T-helper 9 cell (primary cell): ENCODE measurements at regions not wholly inside any gene's neighbourhood (a gene's known extent, or its start where the extent isn't known, plus 50 kb on each side); places are given as distances from the start of the nearest gene placed in this dataset.
"Not testable (repeated sequence)": the region's sequence is repeated elsewhere in the genome, so short reads cannot be mapped to it uniquely, and the experiment has no call there.

Experiments used
- DNase-seq: peaks from one replicate; pipeline ENCODE4 v3.0.0-alpha.2; 2020

DNA sequence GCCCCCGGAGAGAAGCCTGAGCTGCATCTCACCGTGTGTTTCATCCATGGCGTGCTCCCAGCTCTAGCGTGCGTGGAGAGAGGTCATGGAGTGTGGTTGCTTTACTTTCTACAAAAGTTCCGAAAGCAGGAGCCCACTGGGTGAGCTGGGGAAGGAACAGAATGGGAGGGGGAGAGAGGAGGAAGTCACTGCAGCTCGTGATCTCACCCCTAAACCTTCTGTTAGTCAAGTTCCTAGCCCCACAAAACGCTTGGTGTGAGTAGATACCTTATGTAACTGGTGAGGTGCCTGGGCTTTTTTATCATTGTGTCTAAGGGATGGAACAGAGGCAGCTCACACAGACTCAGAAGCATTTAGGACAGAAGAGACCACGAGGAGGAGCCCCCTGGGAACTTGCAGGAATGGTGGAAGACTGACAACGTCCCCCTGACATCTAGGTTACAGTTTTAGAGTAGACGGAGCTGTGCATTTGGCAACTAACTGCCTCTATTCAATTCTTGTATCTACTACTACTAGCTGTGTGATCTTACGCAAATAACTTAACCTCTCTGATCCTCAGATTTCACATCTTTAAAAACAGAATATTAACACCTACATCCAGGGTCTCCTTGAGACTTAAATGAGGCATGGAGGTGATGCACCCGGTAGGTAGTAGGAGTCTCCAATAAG, 123.3 kb downstream of the ARL4C start:
- no peak for DNase-seq

DNA sequence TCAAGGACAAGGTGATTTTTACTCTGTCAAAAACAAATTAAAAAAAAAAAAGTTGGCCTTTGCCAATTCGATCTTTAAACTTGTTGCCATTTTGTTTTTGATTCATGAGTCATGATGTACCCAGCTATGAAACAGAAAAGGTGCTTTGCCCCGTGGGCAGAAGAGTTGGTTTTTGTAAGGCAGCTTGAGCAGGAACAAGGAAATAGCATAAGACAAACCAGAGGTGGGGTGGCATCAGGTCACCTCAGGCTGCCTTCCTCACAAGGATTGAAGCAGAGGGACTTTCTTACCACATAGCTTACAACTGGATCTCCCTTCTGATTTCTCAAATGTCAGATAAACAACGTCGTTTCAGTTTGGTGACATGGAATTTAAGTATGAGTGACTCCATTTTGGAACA, 123.8 kb downstream of the ARL4C start:
- no peak for DNase-seq

DNA sequence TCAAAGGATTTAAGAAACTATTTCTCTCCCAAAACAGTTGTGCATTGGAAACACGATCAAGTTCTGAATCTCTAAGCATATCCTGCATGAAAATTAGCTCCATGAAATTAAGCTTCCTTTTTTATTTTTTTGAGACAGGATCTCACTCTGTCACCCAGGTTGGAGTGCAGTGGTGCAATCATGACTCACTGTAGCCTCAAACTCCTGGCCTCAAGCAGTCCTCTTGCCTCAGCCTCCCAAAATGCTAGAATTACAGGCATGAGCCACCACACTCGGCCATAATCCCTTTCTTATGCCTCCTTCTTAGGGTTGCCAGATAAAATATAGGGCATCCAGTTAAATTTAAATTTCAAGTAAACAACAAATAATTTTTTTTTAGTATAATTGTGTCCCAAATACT, 124.4 kb downstream of the ARL4C start:
- DNase-seq: no peak

DNA sequence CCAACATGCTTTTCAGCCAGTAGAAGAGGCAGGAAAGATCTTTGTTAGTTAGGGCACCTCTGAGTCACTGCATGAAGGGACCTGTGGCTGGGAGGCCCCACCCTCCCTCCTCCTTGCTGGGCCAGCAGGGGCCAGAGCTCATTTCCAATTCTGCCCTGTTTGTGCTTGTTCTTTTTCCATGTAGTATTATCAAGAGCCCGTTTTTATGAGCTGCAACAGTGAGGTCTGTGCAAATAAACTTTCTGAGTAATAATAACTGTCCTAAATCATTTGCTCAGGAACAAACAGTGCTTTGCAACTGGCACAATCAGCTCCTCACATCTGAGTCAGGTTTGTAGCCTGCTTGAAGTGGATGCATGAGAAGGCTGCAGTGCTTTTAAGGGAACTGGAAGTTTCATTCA, 128.0 kb downstream of the ARL4C start:
- DNase-seq: peak; percentile 22

DNA sequence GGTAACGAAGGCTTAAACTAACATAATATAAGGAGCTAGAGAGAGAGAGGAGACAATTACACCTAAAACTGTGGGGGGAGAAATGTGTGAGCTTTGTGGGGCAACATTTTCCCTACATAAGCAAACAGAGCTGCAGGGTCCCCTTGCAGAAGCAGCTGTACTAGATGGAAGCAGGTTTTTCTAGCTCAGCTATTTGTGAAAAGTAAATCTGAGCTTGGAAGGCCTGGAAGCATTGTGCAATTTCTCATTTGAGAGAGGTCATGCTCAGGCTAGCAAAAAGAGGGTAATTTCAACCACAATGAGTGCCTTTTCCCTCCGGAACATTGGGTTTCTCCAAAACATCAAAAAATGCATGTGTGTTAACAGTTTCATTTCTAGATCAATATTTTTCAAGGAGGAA, 130.0 kb downstream of the ARL4C start:
- no peak for DNase-seq

DNA sequence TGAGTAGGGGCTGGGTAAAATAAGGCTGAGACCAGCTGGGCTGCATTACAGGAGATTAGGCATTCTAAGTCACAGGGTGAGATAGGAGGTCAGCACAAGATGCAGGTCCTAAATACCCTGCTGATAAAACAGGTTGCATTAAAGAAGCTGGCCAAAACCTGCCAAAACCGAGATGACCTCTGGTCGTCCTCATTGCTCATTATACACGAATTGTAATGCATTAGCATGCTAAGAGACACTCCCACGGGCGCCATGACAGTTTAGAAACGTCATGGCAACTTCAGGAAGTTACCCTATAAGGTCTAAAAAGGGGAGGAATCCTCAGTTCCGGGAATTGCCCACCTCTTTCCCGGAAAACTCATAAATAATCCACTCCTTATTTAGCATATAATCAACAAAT, 132.2 kb downstream of the ARL4C start:
- DNase-seq: no peak

DNA sequence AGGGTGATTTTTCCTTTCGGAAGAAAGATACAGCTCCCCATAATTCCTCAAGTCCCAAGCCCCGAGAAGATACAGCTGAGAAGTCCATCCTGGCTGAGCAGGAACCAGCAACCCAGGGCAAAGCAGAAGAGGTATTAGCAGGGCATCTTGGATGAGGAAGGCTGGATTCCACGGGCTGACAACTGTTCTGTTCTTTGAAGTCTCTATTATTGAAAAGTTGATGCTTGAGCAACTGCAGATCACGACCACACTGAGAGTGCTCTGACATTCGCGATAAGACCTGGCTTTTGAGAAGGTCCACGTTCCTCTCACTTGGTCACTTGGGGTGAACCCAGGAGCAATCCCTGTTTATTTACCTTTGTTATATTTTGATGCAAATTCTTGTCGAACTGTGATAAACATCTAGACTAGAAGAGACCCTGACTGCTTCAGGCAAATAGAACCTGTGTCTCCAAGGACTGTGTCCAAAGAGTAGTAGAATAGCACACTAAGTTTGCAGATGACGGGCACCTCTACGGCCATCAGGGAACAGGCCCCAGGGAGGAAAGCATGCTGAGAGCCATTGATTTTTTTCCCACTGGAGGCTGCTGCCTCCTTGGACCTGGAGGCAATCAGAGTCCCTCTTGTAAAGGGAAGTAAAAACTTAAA, 133.1 kb downstream of the ARL4C start:
- DNase-seq: no peak

DNA sequence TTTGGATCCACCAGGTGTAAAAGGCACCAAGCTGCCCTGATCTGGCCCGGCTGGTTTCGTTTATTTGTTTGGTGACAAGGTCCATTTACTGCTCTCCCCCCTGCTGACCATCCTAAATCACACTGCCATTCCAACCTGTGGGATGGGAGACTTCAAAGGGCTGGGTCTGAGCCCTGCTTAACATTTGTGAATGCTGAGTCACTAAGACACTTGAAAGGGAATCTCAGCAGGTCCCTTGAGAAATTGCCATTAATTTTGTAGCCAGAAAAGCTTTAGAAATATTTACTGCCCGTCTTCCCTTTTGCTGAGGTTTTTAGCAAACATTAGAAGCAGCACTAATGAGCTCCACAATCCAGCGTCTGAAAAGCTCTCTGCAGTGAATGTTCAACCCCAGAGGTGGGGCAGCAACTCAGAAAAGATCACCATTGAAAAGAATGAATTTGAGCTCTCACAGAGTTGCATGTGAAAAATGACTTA, 133.8 kb downstream of the ARL4C start:
- DNase-seq: no peak

DNA sequence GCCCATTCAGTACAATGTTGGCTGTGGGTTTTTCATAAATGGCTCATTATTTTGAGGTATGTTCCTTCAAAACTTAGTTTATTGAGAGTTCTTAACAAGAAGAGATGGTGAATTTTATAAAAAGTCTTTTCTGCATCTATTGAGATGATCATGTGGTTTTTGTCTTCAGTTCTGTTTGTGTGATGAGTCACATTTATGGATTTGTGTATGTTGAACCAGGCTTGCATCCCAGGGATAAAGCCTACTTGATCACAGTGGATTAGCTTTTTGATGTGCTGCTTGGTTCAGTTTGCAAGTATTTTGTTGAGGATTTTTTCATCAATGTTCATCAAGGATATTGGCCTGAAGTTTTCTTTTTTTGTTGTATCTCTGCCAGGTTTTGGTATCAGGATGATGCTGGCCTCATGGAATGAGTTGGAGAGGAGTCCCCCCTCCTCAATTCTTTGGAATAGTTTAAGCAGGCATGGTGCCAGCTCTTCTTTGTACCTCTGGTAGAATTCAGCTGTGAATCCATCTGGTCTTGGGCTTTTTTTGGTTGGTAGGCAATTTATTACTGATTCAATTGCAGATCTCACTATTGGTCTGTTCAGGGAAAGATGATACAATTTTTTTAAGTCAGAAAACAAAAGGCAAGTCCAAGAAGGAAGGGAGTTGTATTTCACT, 136.4 kb downstream of the ARL4C start:
- DNase-seq: not testable (repeated sequence)

DNA sequence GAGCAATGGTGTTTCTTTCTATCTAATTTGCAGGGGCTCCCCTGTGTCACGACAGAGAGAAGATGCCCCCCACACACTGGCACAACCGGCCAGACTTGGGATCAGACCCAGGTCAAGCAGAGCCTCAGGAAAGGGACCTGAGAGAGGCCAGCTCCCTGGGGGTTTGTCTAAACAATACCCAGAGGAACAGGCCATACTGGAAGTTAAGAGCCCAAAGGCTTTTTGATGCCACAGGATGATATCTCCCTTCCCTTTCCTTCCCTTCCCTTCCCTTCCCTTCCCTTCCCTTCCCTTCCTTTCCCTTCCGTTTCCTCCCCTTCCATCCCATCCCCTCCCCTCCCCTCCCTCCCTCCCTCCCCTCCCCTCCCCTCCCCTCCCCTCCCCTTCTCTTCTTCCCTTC, 139.2 kb downstream of the ARL4C start:
- DNase-seq: no peak

DNA sequence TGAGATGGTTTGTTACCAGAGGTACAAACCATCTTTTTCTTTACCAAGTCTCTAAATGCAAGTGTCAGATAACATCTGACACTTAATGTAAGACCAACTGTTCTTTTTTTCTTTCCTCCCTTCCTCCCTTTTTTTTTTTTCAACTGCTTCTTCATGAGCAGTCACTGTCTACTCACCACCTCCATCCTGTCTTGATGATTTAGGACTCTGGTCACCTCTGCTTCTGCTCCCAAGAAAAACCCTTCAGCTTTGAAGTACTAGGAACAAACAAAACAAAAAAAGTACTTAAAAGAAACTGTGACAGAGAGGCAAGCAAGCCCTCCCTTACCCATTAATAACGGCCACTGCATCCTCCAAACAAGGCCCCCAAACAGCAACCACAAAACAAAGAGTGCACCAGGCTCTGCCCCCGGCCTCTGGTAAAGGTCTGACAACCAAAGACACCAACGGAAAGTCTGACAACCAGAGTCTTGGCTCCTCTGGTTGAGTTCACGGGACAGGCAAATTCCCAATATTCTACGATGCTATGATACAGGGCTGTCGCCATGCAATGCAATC, 141.0 kb downstream of the ARL4C start:
- DNase-seq: no peak

DNA sequence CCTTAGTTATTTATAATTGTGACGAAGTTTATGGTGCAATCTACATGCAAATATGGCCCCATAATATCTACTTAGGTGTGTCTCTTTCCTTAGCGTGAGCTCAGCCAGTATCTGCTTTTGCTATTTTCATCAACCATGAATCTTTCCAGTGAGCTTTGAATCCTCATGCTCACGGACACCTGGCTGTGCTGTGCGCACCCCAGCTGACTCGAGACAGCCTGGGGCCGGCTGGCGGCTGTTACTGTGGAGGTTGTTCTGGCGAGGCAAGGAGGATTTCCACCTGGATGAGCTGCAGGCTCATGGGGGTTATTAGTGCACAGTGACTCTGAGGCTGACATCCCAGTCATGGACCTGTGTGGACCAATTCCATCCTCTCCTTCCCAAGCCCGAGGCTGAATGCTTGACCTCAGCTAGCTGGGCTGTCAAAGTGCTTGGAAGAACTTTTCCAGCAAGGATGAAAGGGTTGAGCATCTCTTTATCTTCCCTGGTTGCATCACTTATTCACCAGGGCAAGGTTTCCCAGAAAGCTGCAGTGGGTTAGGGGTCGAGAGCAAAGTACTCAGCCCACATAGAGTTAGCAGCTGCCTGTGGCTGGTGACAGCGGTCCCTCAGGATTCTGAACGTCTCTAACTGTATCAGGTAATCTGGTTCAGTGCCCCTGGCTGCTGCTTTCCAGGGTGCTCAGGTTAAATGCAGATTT, 141.7 kb downstream of the ARL4C start:
- no peak for DNase-seq

DNA sequence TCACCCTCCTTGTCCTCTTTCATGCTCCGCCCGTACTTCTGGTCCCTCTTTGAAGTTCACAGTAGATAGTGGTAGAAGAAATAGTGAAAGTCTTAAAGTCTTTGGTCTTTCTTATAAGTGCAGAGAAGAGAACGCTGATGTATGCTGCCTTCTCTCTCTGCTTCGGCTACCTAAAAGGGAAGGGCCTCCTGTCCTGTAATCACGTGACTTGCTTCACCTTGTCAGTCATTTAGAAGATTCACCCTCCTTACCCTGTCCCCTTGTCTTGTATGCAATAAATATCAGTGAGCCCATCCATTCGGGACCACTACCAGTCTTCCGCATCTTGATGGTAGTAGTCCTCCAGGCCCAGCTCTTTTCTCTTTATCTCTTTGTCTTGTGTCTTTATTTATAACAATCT, 144.6 kb downstream of the ARL4C start:
- DNase-seq: no peak

DNA sequence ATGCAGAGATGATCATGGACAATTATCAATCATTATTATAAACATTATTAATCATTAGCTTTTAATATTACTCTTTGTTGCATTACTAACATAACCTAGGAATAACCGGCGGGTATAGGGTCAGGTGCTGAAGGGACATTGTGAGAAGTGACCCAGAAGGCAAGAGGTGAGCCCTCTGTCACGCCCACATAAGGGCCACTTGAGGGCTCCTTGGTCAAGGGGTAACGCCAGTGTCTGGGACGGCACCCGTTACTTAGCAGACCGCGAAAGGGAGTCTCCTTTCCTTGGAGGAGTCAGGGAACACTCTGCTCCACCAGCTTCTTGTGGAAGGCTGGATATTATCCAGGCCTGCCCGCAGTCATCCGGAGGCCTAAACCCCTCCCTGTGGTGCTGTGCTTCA, 145.0 kb downstream of the ARL4C start:
- not testable (repeated sequence) for DNase-seq

DNA sequence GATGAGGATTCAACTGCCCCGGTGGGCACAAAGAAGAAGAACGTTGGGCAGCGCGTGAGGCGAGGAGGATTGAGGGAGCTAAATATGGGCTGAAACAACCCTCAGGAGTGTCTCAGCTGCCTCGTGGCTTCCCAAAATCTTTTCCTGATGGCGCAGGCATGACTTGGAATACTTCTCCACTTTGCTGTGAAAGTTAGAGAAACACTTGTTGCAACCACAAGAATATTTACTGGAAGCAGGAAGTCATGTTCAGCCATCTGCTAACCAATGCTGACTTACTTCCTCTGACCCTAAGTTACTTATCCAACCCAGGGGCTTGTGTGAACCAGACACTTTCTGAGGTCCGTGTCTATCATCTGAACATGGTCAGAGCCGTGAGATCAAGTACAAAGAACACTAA, 148.8 kb downstream of the ARL4C start:
- no peak for DNase-seq

DNA sequence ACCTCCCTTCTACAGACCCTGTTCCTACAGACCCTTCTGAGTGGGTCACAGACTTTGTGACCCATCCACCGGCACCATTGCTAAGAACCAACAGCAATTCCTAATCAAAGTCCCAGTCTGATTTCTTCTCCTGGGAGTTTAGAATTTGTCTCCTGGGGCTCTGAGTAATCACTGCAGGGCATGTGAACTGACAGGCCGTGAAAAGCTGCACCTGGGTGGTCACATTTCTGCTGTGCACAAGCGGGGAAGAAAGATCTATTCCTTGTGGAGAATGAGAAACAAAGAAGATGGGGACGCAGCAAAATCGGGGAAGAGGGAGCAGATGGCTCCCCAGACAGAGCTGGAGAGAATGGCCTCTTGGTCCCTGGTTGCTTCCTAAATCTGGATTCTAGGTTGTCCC, 151.0 kb downstream of the ARL4C start:
- DNase-seq: no peak

DNA sequence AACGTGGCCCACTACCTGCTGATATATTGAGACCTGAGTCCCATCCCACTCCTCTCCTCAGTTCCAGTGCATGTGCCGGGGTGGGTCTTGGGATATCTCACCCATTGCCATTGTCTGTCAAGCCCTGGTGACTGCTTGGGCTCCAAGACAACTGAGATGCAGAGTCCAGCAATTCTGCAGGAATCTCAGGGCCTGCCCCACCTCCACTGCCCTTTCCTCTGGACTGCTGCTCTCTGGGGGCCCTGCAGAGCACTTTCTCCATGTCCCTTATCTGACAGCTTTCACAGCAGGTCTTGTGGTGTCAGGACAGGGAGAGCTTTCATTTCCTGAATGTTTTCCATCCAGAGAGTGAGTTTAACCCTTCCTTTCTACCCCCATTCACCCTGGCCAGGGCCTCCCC, 152.9 kb downstream of the ARL4C start:
- DNase-seq: no peak

DNA sequence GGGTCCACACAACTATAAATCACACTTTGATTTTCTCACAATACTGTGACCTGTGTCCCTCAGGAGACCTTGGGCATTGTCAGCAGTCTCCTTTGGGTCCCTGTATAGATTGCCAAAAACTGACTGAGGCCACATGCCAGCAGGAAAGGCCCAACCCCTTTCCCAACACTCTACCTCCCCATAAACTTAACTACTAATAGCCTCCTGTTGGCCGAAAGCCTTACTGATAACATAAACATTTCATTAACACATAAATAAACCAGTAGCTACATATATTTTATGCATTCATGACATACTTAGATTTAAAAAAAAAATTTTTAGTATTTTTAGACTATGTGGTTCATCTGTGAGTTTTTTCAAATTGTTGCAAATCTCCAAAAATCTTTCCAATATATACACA, 153.5 kb downstream of the ARL4C start:
- no peak for DNase-seq

DNA sequence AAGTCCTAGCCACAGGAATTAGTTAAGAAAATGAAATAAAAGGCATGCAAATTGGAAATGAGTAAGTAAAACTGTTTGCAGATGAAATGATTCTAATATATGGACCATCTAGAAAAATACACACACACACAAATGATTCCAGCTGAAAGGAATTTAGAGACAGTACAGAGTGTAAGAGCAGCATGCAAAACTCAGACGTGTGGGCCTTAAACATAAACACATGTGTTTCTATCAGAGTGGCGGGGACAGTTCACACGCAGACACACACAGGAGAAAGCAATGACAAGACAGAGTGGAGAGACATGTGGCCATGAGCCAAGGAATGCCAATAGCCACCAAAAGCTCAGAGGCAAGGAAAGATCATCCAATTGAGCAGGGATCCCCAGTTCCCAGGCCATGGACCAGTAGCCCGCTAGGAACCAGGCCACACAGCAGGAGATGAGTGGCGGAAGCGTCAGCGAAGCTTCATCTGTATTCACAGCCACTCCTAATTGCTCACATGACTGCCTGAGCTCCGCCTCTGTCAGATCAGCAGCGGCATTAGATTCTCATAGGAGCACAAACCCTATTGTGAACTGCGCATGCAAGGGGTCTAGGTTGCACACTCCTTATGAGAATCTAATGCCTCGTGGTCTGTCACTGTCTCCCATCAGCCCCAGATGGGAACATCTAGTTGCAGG, 155.4 kb downstream of the ARL4C start:
- no peak for DNase-seq

DNA sequence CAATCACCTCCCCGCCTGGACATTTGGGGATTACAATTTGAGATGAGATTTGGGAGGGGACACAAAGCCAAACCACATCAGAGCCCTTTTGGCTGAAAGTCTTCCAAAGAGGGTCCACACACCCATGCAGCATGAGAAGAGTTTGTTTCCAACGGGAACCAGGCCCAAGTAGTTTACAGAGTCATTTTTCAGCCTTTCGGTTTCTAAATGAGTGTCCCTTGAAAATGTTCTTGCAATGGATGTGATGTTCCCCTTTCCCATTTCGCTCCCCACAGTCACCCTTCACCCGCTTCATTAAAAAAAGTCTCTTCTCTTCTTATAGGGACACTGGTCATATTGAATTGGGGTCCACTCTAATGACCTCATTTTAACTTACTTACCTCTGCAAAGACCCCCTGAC, 157.4 kb downstream of the ARL4C start:
- no peak for DNase-seq

DNA sequence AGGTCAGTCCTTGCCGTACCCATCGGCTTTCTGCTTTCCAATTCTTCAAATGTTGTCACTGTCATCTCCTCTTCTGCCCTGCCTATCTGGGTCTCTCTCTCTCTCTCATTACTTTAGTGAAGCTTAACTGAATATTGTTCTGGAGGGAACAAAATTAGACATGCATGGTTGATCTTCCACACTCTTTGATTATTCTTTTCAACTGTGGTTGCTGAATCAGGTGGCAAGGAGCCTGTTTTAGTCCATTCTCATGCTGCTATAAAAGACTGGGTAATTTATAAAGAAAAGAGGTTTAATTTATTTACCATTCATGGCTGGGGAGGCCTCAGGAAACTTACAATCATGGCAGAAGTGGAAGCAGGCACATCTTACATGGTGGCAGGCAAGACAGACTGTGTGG, 157.9 kb downstream of the ARL4C start:
- no peak for DNase-seq

DNA sequence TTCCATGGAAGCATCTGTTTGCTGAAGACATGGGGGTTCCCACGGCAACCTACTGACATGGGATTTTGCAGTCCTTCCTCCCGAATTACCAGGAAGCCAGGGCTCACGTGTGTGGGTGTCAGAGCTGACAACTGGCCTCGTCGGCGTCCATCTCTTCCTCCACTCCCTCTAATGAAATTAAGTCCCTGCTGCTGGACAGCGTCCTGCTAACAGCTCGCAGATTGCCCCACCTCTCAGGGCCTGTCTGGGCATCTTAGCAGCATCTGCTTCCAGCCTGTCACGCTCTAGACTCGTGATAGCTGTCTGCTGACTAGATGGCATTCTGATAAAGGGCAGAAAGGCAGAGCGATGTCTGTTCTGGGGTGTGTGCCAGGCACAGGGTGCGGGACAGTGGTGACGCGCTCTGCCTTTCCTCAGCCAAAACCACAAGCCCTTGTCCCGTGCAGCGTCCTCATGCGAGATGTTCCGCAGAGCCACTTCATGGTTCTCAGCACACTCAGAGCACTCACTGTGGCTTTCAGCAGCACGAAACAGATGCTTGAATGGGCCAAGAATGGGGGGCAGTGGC, 161.1 kb downstream of the ARL4C start:
- peak; percentile 23 for DNase-seq
